ENCODE measurements at regions not wholly inside any gene's neighbourhood (a gene's known extent, or its start where the extent isn't known, plus 50 kb on each side); places are given as distances from the start of the nearest gene placed in this dataset.

- TF ChIP-seq CTCF (IDR thresholded peaks at IDR 0.05) (no peak), EZH2phosphoT487 (IDR thresholded peaks at IDR 0.05; ENCODE audit: borderline replicate concordance, low read depth) (no peak), USF1 (IDR thresholded peaks at IDR 0.05; ENCODE audit: borderline replicate concordance, low read depth) (no peak), RFX5 (IDR thresholded peaks at IDR 0.05; ENCODE audit: low read length) (no peak), MAX (IDR thresholded peaks at IDR 0.05; ENCODE audit: low read depth) (no peak), POLR2AphosphoS5 (IDR thresholded peaks at IDR 0.05; ENCODE audit: low read depth, low read length) (no peak), YY1 (IDR thresholded peaks at IDR 0.05; ENCODE audit: low read depth) (no peak), TCF12 (IDR thresholded peaks at IDR 0.05) (no peak), USF2 (IDR thresholded peaks at IDR 0.05; ENCODE audit: borderline replicate concordance, low read depth, low read length) (no peak), EP300 (IDR thresholded peaks at IDR 0.05; ENCODE audit: borderline replicate concordance in 1 of 2, low read depth in 1 of 2, low read length in 1 of 2) (no peak)
Observed at GRCh38 chr20:60115451-60115850, 157.2 kb downstream of the CDH26 start.

Data from SK-N-SH (cell line).